ENCODE measurements at regions not wholly inside any gene's neighbourhood (a gene's known extent, or its start where the extent isn't known, plus 50 kb on each side); places are given as distances from the start of the nearest gene placed in this dataset.

GRCh38 chr12:100718187-100718586 lies 76.4 kb upstream of the ANO4 start:
- H3K27me3 ChIP-seq: peaks cover 0 to 51% (median 0%) of the 10 kb centered on the region in 4 donors
- WGBS: 43% methylated on average over 5 of the region's 5 CpGs
- no peak overlapping the region for H3K4me3 ChIP-seq
- H3K27ac ChIP-seq (replicated peaks in 1 of 4): no peak overlapping the region
- H3K36me3 ChIP-seq: no peaks in the 10 kb centered on the region
- peaks cover 0 to 12% (median 5%) of the 10 kb centered on the region in 4 donors for H3K4me1 ChIP-seq
- H3K9me3 ChIP-seq: no peaks in the 10 kb centered on the region
- TF ChIP-seq POLR2A (IDR thresholded peaks at IDR 0.05; ENCODE audit: low read depth) (no peak), POLR2AphosphoS5 (IDR thresholded peaks at IDR 0.05) (no peak), EP300 (IDR thresholded peaks at IDR 0.05) (no peak)
- TF ChIP-seq, protein P1, sequence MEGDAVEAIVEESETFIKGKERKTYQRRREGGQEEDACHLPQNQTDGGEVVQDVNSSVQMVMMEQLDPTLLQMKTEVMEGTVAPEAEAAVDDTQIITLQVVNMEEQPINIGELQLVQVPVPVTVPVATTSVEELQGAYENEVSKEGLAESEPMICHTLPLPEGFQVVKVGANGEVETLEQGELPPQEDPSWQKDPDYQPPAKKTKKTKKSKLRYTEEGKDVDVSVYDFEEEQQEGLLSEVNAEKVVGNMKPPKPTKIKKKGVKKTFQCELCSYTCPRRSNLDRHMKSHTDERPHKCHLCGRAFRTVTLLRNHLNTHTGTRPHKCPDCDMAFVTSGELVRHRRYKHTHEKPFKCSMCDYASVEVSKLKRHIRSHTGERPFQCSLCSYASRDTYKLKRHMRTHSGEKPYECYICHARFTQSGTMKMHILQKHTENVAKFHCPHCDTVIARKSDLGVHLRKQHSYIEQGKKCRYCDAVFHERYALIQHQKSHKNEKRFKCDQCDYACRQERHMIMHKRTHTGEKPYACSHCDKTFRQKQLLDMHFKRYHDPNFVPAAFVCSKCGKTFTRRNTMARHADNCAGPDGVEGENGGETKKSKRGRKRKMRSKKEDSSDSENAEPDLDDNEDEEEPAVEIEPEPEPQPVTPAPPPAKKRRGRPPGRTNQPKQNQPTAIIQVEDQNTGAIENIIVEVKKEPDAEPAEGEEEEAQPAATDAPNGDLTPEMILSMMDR (IDR thresholded peaks at IDR 0.05): no peak
- no peak for DNase-seq (ENCODE audit: extremely low spot score)
- intact Hi-C loops (cut with DNase I): no loop called here

- no peaks in the 10 kb centered on the region for H3K36me3 ChIP-seq
- H3K27me3 ChIP-seq: peaks cover 0 to 46% (median 0%) of the 10 kb centered on the region in 4 donors
- no peak for DNase-seq (ENCODE audit: extremely low spot score)
- peaks cover 0 to 12% (median 5%) of the 10 kb centered on the region in 4 donors for H3K4me1 ChIP-seq
- no peak for TF ChIP-seq POLR2A (IDR thresholded peaks at IDR 0.05; ENCODE audit: low read depth)
- TF ChIP-seq EP300 (IDR thresholded peaks at IDR 0.05): no peak
- TF ChIP-seq, protein P1 (IDR thresholded peaks at IDR 0.05): no peak
- TF ChIP-seq POLR2AphosphoS5 (IDR thresholded peaks at IDR 0.05): no peak
- H3K4me3 ChIP-seq: no peak overlapping the region
- H3K27ac ChIP-seq (replicated peaks in 1 of 4): no peak overlapping the region
- 86% methylated on average over 4 of the region's 4 CpGs for WGBS
- intact Hi-C loops (cut with DNase I): no loop called here
- H3K9me3 ChIP-seq: no peaks in the 10 kb centered on the region
Observed at GRCh38 chr12:100720016-100720654, 74.4 kb upstream of the ANO4 start.

- Histone ChIP-seq H3K36me3 (no peaks in the 10 kb centered on the region), H3K27ac (replicated peaks in 1 of 4) (no peak overlapping the region), H3K4me3 (no peak overlapping the region), H3K4me1 (peaks cover 0 to 12% (median 5%) of the 10 kb centered on the region in 4 donors), H3K9me3 (no peaks in the 10 kb centered on the region), H3K27me3 (peaks cover 0 to 35% (median 0%) of the 10 kb centered on the region in 4 donors)
- intact Hi-C loops (cut with DNase I): no loop called here
- no peak for TF ChIP-seq POLR2A (IDR thresholded peaks at IDR 0.05; ENCODE audit: low read depth)
- DNase-seq (ENCODE audit: extremely low spot score): no peak
- WGBS: 71% methylated on average over 2 of the region's 2 CpGs
Observed at GRCh38 chr12:100721169-100721568, 73.4 kb upstream of the ANO4 start.

- Histone ChIP-seq H3K36me3 (no peaks in the 10 kb centered on the region), H3K27me3 (peaks cover 0 to 7% (median 0%) of the 10 kb centered on the region in 4 donors), H3K4me3 (no peak overlapping the region), H3K9me3 (no peaks in the 10 kb centered on the region), H3K27ac (replicated peaks in 1 of 4) (no peak overlapping the region), H3K4me1 (no peaks in the 10 kb centered on the region)
- no peak for TF ChIP-seq POLR2A (IDR thresholded peaks at IDR 0.05; ENCODE audit: low read depth)
- no peak for TF ChIP-seq EP300 (IDR thresholded peaks at IDR 0.05)
- TF ChIP-seq POLR2AphosphoS5 (IDR thresholded peaks at IDR 0.05): no peak
- TF ChIP-seq, protein P1 (IDR thresholded peaks at IDR 0.05): no peak
- intact Hi-C loops (cut with DNase I): no loop called here
- 69% methylated on average over 3 of the region's 3 CpGs for WGBS
- no peak for DNase-seq (ENCODE audit: extremely low spot score)
Observed at GRCh38 chr12:100724071-100724470, 70.5 kb upstream of the ANO4 start.

GRCh38 chr12:100733817-100734593 lies 60.6 kb upstream of the ANO4 start:
- Histone ChIP-seq H3K36me3 (no peaks in the 10 kb centered on the region), H3K27ac (replicated peaks in 1 of 4) (no peak overlapping the region), H3K9me3 (no peaks in the 10 kb centered on the region), H3K4me3 (no peak overlapping the region), H3K27me3 (peaks cover 0 to 12% (median 0%) of the 10 kb centered on the region in 4 donors), H3K4me1 (no peaks in the 10 kb centered on the region)
- no peak for DNase-seq (ENCODE audit: extremely low spot score)
- 44% methylated on average over 5 of the region's 5 CpGs for WGBS
- TF ChIP-seq, protein P1 (IDR thresholded peaks at IDR 0.05): peak; percentile 28 to 40 (median 38)
- no peak for TF ChIP-seq EP300 (IDR thresholded peaks at IDR 0.05)
- TF ChIP-seq POLR2AphosphoS5 (IDR thresholded peaks at IDR 0.05): no peak
- intact Hi-C loops (cut with DNase I): loop anchor here (10.0 kb wide), 1 partner anchor 379 kb away; the partner anchor contains the start of gene SLC17A8

All from esophagus muscularis mucosa (tissue), 4 donors.